ENCODE measurements at regions not wholly inside any gene's neighbourhood (a gene's known extent, or its start where the extent isn't known, plus 50 kb on each side); places are given as distances from the start of the nearest gene placed in this dataset.

DNA sequence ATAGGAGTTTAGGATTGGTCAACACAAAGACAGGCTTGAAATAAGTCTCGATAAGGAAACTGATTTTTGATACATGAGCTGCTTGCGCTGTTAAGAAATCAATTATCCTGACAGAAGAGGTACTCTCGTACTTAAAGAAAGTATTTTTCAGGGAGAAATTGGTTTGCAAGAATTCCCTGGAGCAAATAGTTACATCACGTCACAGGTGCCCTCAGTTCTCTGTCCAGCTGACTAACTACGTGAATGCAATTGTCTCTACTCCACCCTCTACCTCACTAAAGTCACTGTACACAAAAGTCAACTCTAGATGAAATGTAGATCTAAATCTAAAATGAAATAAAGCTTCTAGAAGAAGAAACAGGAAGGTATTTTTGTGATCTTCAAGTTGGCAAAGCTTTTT lies 130.6 kb upstream of the KCNJ16 start:
- Histone ChIP-seq H3K27ac (no peak overlapping the region), H3K36me3 (no peaks in the 10 kb centered on the region), H3K9me3 (no peaks in the 10 kb centered on the region), H3K4me3 (no peak overlapping the region), H3K4me1 (no peaks in the 10 kb centered on the region), H3K27me3 (ENCODE audit: low read depth) (no peaks in the 10 kb centered on the region)
- DNase-seq (no peak), ATAC-seq (no peak)
- intact Hi-C loops (cut with DNase I) = no loop called here
- TF ChIP-seq, protein P1, sequence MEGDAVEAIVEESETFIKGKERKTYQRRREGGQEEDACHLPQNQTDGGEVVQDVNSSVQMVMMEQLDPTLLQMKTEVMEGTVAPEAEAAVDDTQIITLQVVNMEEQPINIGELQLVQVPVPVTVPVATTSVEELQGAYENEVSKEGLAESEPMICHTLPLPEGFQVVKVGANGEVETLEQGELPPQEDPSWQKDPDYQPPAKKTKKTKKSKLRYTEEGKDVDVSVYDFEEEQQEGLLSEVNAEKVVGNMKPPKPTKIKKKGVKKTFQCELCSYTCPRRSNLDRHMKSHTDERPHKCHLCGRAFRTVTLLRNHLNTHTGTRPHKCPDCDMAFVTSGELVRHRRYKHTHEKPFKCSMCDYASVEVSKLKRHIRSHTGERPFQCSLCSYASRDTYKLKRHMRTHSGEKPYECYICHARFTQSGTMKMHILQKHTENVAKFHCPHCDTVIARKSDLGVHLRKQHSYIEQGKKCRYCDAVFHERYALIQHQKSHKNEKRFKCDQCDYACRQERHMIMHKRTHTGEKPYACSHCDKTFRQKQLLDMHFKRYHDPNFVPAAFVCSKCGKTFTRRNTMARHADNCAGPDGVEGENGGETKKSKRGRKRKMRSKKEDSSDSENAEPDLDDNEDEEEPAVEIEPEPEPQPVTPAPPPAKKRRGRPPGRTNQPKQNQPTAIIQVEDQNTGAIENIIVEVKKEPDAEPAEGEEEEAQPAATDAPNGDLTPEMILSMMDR (IDR thresholded peaks at IDR 0.05) = no peak

DNA sequence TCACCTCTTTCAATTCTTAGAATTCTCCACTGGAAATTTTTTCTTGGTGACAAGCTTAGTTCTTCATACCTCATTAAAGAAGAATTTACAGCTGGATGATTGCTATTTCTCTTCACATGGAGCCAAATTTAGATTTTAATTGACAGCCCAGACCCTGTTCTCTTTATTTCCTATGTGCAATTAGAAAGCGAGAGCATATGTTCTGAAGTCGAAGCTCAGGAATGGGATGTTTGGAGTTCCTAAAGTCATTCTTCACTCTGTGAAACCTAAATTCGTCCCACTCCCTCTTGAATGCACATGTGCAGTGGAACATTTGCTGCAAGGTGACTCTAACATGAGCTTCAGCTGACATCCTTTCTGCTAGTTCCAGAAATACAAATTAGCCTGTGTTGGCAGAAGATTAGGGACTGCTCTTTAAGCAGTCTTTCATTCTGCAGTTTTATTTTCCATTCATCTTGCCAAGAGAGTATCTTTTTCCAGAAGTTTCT lies 129.3 kb upstream of the KCNJ16 start:
- no peak for ATAC-seq
- intact Hi-C loops (cut with DNase I) = no loop called here
- DNase-seq = no peak
- Histone ChIP-seq H3K27me3 (ENCODE audit: low read depth) (no peaks in the 10 kb centered on the region), H3K36me3 (no peaks in the 10 kb centered on the region), H3K4me3 (no peak overlapping the region), H3K4me1 (no peaks in the 10 kb centered on the region), H3K9me3 (no peaks in the 10 kb centered on the region), H3K27ac (no peak overlapping the region)
- TF ChIP-seq, protein P1 (IDR thresholded peaks at IDR 0.05) = no peak

DNA sequence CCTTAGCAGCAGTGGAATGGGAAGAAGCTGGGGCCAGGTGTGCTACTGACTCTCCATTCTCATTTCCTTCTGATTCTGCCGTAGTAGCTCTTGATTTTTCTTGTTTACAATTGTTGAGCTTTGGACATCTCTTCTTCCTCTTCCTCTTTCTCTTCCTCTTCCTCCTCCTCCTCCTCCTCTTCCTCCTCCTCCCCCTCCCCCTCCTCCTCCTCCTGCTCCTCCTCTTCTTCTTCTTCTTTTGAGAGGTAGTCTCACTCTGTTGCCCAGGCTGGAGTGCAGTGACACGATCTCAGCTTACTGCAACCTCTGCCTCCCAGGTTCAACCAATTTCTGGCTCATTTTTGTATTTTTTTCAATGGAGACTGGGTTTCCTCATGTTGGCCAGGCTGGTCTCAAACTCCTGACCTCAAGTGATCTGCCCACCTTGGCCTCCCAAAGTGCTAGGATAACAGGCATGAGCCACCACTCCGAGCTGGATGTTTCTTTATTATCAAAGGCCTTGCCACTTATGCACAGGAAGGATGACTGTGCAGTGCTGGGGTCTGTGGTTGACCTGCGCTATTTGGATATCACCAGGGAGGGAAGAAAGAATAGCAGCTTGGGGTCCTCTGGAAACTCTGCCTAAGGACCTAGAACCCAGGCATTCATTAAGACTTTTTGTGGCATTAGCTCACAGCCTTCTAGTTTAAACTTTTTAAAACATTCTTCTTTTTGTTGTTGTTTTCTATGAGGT lies 127.8 kb upstream of the KCNJ16 start:
- ATAC-seq = no peak
- intact Hi-C loops (cut with DNase I) = no loop called here
- Histone ChIP-seq H3K4me1 (no peaks in the 10 kb centered on the region), H3K27ac (no peak overlapping the region), H3K36me3 (no peaks in the 10 kb centered on the region), H3K9me3 (no peaks in the 10 kb centered on the region), H3K4me3 (no peak overlapping the region), H3K27me3 (ENCODE audit: low read depth) (no peaks in the 10 kb centered on the region)
- no peak for DNase-seq
- TF ChIP-seq, protein P1 (IDR thresholded peaks at IDR 0.05) = no peak

DNA sequence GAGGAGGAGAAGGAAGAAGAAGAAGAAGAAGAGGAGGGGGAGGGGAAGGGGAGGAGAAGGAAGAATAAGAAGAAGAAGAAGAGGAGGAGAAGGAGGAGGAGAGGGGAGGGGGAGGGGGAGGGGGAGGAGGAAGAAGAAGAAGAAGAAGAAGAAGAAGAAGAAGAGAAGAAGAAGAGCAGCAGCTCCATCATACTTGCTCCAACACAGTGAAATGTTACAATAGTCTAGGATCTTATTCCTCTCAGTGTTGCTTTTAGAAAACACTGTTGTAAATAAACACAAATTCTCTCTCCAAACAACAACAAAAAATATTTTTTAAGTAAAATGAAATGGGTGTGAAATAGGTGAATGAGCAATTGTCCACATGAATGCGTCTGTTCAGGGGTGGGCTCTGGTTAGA lies 126.6 kb upstream of the KCNJ16 start:
- Histone ChIP-seq H3K27me3 (ENCODE audit: low read depth) (no peaks in the 10 kb centered on the region), H3K9me3 (no peaks in the 10 kb centered on the region), H3K4me3 (no peak overlapping the region), H3K36me3 (no peaks in the 10 kb centered on the region), H3K4me1 (no peaks in the 10 kb centered on the region), H3K27ac (no peak overlapping the region)
- TF ChIP-seq, protein P1 (IDR thresholded peaks at IDR 0.05) = no peak
- ATAC-seq (no peak), DNase-seq (no peak)
- intact Hi-C loops (cut with DNase I) = no loop called here

DNA sequence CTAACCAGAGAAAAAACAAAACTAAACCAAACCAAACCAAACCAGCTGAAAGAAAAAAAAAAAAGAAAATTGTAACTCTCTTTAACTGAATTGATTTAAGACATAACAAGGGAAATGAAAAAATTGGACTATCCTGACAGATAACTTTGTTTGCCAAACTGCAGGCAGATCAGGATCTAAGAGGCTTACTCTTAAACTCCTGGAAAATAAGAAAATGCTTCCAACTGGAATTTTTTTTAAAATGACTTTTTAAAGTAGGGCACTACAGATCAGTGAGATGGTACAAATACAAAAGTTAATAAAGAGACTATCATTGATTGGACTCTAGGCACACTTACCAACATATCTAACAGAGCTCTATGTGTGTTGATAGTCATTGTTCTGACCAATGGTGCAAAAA lies 125.5 kb upstream of the KCNJ16 start:
- Histone ChIP-seq H3K27me3 (ENCODE audit: low read depth) (no peaks in the 10 kb centered on the region), H3K4me3 (no peak overlapping the region), H3K4me1 (no peaks in the 10 kb centered on the region), H3K27ac (no peak overlapping the region), H3K36me3 (no peaks in the 10 kb centered on the region), H3K9me3 (no peaks in the 10 kb centered on the region)
- no peak for ATAC-seq
- DNase-seq = no peak
- TF ChIP-seq, protein P1 (IDR thresholded peaks at IDR 0.05) = no peak
- intact Hi-C loops (cut with DNase I) = no loop called here

All from lower lobe of right lung (tissue), 2 donors.